GM12878 (cell line): ENCODE measurements at regions not wholly inside any gene's neighbourhood (a gene's known extent, or its start where the extent isn't known, plus 50 kb on each side); places are given as distances from the start of the nearest gene placed in this dataset.

Experiments used
- CTCF ChIP-seq, 3 experiments: IDR thresholded peaks in 2 of 3; conservative IDR thresholded peaks in 1 of 3; 2 replicates each; pipeline ENCODE4 v1.5.1; 2011; ENCODE audit warnings: low read depth in 3 of 3, low read length in 3 of 3, mild to moderate bottlenecking in 3 of 3, control low read depth in 2 of 3, moderate library complexity in 2 of 3, inconsistent platforms in 1 of 3, mixed read lengths in 1 of 3; ENCODE audit not compliant: control insufficient read depth in 2 of 3, insufficient read depth in 1 of 3; ENCODE audit errors: extremely low read depth in 1 of 3
- CUX1 ChIP-seq: IDR thresholded peaks from 2 replicates; pipeline ENCODE4 v1.6.1; 2012; ENCODE audit warnings: improper control_type of control experiment, low read depth, low read length; ENCODE audit not compliant: insufficient replicate concordance
- E4F1 ChIP-seq: fragments of 450-650 bp; IDR thresholded peaks from 2 replicates; pipeline ENCODE4 v1.6.1; 2018; ENCODE audit warnings: borderline replicate concordance, mild to moderate bottlenecking; ENCODE audit not compliant: partially characterized antibody
- EP300 ChIP-seq, 2 experiments: fragments of 150-350 bp in 1 of 2; IDR thresholded peaks; 2 replicates each; pipeline ENCODE4 v1.6.1; 2011 to 2012; ENCODE audit warnings: low read depth in 2 of 2, low read length in 2 of 2, borderline replicate concordance in 1 of 2, improper control_type of control experiment in 1 of 2, inconsistent platforms in 1 of 2; ENCODE audit not compliant: control insufficient read depth in 1 of 2
- ESRRA ChIP-seq: IDR thresholded peaks from 2 replicates; pipeline ENCODE4 v1.6.1; 2012; ENCODE audit warnings: mild to moderate bottlenecking, low read length, improper control_type of control experiment
- EZH2 ChIP-seq: IDR thresholded peaks from 2 replicates; pipeline ENCODE4 v1.6.1; 2012; ENCODE audit warnings: low read depth, mild to moderate bottlenecking, control low read depth, inconsistent platforms, low read length, borderline replicate concordance; ENCODE audit not compliant: control insufficient read depth
- HDAC6 ChIP-seq: fragments of 200-600 bp; sonication (generic); IDR thresholded peaks from one replicate; pipeline ENCODE4 v1.8.0; 2017; ENCODE audit warnings: antibody characterized with exemption; ENCODE audit not compliant: unreplicated experiment
- KAT2A ChIP-seq: conservative IDR thresholded peaks from 2 replicates; pipeline ENCODE4 v1.6.1; 2011; ENCODE audit warnings: low read depth, low read length; ENCODE audit not compliant: control insufficient read depth
- NRF1 ChIP-seq: conservative IDR thresholded peaks from 2 replicates; pipeline ENCODE4 v1.6.1; 2011; ENCODE audit warnings: mild to moderate bottlenecking, low read depth, low read length, improper control_type of control experiment
- TAF1 ChIP-seq: IDR thresholded peaks from 2 replicates; pipeline ENCODE4 v1.6.1; 2011; ENCODE audit warnings: mild to moderate bottlenecking, low read depth, low read length, borderline replicate concordance
- ZBTB40 ChIP-seq: fragments of 450-650 bp; IDR thresholded peaks from 2 replicates; pipeline ENCODE4 v1.6.1; 2016; ENCODE audit warnings: mild to moderate bottlenecking, moderate library complexity, borderline replicate concordance

GRCh38 chr13:34410678-34411077 is 531.4 kb upstream of the NBEA start:
- TF ChIP-seq TAF1: no peak
- no peak for TF ChIP-seq CTCF (IDR thresholded peaks at IDR 0.05 in 2 of 3, conservative IDR thresholded peaks at IDR 0.05 in 1 of 3; ENCODE audit: control insufficient read depth in 2 of 3, extremely low read depth in 1 of 3, insufficient read depth in 1 of 3, low read depth in 3 of 3, low read length in 3 of 3)
- TF ChIP-seq EZH2: no peak
- TF ChIP-seq E4F1: no peak
- TF ChIP-seq CUX1: no peak
- no peak for TF ChIP-seq KAT2A
- no peak for TF ChIP-seq ESRRA
- no peak for TF ChIP-seq EP300 (IDR thresholded peaks at IDR 0.05; ENCODE audit: borderline replicate concordance in 1 of 2, control insufficient read depth in 1 of 2, low read depth in 2 of 2, low read length in 2 of 2)
- no peak for TF ChIP-seq HDAC6
- no peak for TF ChIP-seq ZBTB40
- no peak for TF ChIP-seq NRF1
